Kidney epithelial cell (primary cell): ENCODE measurements at regions not wholly inside any gene's neighbourhood (a gene's known extent, or its start where the extent isn't known, plus 50 kb on each side); places are given as distances from the start of the nearest gene placed in this dataset.

ENCODE experiments used
- DNase-seq: peaks from one replicate; pipeline ENCODE4 v3.0.0-alpha.2; 2010; ENCODE audit warnings: low read depth
- H3K27me3 ChIP-seq: 2 replicates; pipeline ENCODE4 v1.6.0; 2011; ENCODE audit warnings: low read length; ENCODE audit not compliant: control insufficient read depth, insufficient read depth
- H3K36me3 ChIP-seq: 2 replicates; pipeline ENCODE4 v1.5.1; 2011; ENCODE audit warnings: low read length; ENCODE audit not compliant: control insufficient read depth, insufficient read depth
- H3K4me3 ChIP-seq: 2 replicates; pipeline ENCODE4 v1.5.1; 2011; ENCODE audit warnings: low read depth, mild to moderate bottlenecking, control low read depth, low read length
- CTCF ChIP-seq: IDR thresholded peaks from 2 replicates; pipeline ENCODE4 v1.5.1; 2011; ENCODE audit warnings: mild to moderate bottlenecking, moderate library complexity, low read length, control low read depth, inconsistent platforms; ENCODE audit not compliant: insufficient read depth, poor library complexity, severe bottlenecking

- Histone ChIP-seq H3K4me3 (no peak overlapping the region), H3K27me3 (no peaks in the 10 kb centered on the region), H3K36me3 (no peaks in the 10 kb centered on the region)
- no peak for TF ChIP-seq CTCF
- no peak for DNase-seq
These were observed 91.7 kb upstream of the RMDN2 start for GRCh38 chr2:37833423-37833822.

GRCh38 chr2:37836270-37836669, 88.8 kb upstream of the RMDN2 start:
- DNase-seq = no peak
- H3K4me3 ChIP-seq = no peak overlapping the region
- TF ChIP-seq CTCF = no peak
- no peaks in the 10 kb centered on the region for H3K27me3 ChIP-seq
- H3K36me3 ChIP-seq = no peaks in the 10 kb centered on the region

GRCh38 chr2:37836711-37837110, 88.4 kb upstream of the RMDN2 start:
- DNase-seq = no peak
- H3K4me3 ChIP-seq = no peak overlapping the region
- no peaks in the 10 kb centered on the region for H3K36me3 ChIP-seq
- H3K27me3 ChIP-seq = no peaks in the 10 kb centered on the region
- no peak for TF ChIP-seq CTCF

- no peaks in the 10 kb centered on the region for H3K27me3 ChIP-seq
- DNase-seq = no peak
- H3K36me3 ChIP-seq = no peaks in the 10 kb centered on the region
- no peak for TF ChIP-seq CTCF
- H3K4me3 ChIP-seq = no peak overlapping the region
These were observed 87.3 kb upstream of the RMDN2 start for GRCh38 chr2:37837628-37838328.

- no peak for DNase-seq
- H3K36me3 ChIP-seq = no peaks in the 10 kb centered on the region
- TF ChIP-seq CTCF = no peak
- H3K4me3 ChIP-seq = no peak overlapping the region
- no peaks in the 10 kb centered on the region for H3K27me3 ChIP-seq
These were observed 86.4 kb upstream of the RMDN2 start for GRCh38 chr2:37838541-37839167.

GRCh38 chr2:37839991-37840390, 85.1 kb upstream of the RMDN2 start:
- TF ChIP-seq CTCF = no peak

More at GRCh38 chr2:37839991-37840390, 85.1 kb upstream of the RMDN2 start:
- Histone ChIP-seq H3K36me3 (no peaks in the 10 kb centered on the region), H3K4me3 (no peak overlapping the region), H3K27me3 (no peaks in the 10 kb centered on the region)
- no peak for DNase-seq
